ENCODE measurements at regions not wholly inside any gene's neighbourhood (a gene's known extent, or its start where the extent isn't known, plus 50 kb on each side); places are given as distances from the start of the nearest gene placed in this dataset.

GRCh38 chr2:155815851-155816250 lies 516.7 kb downstream of the NR4A2 start:
- DNase-seq (ENCODE audit: low read depth) = peak; percentile 39
- TF ChIP-seq CTCF (IDR thresholded peaks at IDR 0.05; ENCODE audit: control insufficient read depth, extremely low read depth, insufficient read depth) = peak; percentile 59
- no peak overlapping the region for H3K4me3 ChIP-seq (ENCODE audit: low read depth, low read length)

GRCh38 chr2:155815275-155815674 lies 517.2 kb downstream of the NR4A2 start:
- TF ChIP-seq CTCF (IDR thresholded peaks at IDR 0.05; ENCODE audit: control insufficient read depth, extremely low read depth, insufficient read depth) = no peak
- no peak for DNase-seq (ENCODE audit: low read depth)
- no peak overlapping the region for H3K4me3 ChIP-seq (ENCODE audit: low read depth, low read length)

DNA sequence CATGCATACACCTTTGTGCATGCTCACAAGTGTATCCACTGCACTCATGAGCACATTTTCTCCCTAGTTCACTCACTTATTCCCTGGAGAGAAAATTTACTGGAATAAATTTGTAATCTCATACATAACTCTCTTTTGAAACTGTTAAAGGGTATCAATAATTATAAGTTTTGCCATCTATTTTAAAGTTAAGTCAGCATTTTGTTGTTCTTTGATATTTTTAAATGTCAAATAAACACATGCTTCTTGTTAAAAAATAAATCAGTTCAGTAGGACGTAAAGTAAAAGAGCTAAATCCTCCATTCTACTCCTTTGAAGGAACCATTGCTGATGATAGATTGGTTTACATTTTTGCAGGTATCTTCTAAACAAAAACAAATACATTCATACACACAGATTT lies 522.1 kb downstream of the NR4A2 start:
- H3K4me3 ChIP-seq (ENCODE audit: low read depth, low read length) = no peak overlapping the region
- DNase-seq (ENCODE audit: low read depth) = no peak
- TF ChIP-seq CTCF (IDR thresholded peaks at IDR 0.05; ENCODE audit: control insufficient read depth, extremely low read depth, insufficient read depth) = no peak

DNA sequence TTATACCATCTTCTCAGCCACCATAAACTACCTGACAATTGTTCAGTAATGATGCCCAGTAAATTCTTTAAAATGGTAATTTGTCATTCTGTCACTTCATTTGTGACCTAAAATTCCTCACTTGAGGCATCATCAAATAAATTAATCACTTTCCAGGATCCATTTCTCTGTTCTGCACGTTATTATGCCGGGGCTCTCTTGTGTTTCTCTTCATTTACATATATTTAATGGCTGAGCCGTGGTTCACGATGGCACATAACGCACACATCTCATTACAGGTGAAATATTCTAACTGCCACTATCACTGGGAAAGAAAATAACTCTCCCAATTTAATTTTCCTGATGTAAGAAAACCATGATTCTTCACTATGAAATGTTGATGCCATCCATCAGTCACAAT lies 529.6 kb downstream of the NR4A2 start:
- no peak for DNase-seq (ENCODE audit: low read depth)
- H3K4me3 ChIP-seq (ENCODE audit: low read depth, low read length) = no peak overlapping the region
- TF ChIP-seq CTCF (IDR thresholded peaks at IDR 0.05; ENCODE audit: control insufficient read depth, extremely low read depth, insufficient read depth) = no peak

- no peak overlapping the region for H3K4me3 ChIP-seq (ENCODE audit: low read depth, low read length)
- no peak for DNase-seq (ENCODE audit: low read depth)
- no peak for TF ChIP-seq CTCF (IDR thresholded peaks at IDR 0.05; ENCODE audit: control insufficient read depth, extremely low read depth, insufficient read depth)
These were observed 539.9 kb downstream of the NR4A2 start for GRCh38 chr2:155792666-155793065.

DNA sequence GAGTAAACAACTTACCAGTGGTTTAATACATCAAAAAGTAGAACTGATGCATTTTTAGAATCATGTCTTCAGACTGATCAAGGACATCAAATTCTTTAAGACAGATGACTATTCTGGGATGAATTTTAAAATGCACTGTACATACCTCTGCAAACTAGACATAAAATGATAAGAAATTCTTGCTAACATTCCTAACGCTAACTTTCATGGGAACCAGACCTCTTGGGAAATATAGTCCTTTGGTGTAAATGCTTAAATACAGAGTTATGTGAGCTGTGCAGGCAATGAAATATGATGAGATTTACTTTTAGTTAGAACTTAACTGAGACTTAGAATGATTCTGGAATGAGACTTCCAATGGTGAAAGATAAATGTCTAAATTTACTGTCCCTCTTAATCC lies 562.0 kb downstream of the NR4A2 start:
- no peak overlapping the region for H3K4me3 ChIP-seq (ENCODE audit: low read depth, low read length)
- no peak for TF ChIP-seq CTCF (IDR thresholded peaks at IDR 0.05; ENCODE audit: control insufficient read depth, extremely low read depth, insufficient read depth)
- no peak for DNase-seq (ENCODE audit: low read depth)

DNA sequence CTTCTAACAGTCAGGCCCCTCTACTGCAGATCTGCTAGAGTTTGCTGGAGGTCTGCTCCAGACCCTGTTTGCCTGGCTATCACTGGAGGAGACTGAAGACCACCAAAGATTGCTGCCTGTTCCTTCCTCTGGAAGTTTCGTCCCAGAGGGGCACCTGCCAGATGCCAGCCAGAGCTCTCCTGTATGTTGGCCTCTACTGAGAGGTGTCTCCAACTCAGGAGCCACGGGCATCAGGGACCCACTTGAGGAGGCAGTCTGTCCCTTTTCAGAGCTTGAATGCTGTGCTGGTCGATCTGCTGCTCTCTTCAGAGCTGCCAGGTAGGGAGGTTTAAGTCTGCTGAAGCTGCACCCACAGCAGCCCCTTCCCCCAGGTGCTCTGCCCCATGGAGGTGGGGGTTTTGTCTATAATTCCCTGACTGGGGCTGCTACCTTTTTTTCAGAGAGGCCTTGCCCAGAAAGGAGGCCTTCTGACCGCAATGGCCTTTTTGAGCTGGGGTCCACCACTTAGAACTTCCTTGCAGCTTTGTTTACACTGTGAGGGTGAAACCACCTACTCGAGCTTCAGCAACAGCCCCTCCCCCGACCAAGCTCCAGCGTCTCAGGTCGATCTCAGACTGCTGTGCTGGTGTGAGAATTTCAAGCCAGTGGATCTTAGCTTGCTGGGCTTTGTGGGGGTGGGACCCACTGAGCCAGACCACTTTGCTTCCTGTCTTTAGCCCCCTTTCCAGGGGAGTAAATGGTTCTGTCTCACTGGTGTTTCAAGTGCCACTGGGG lies 566.0 kb downstream of the NR4A2 start:
- no peak overlapping the region for H3K4me3 ChIP-seq (ENCODE audit: low read depth, low read length)
- no peak for TF ChIP-seq CTCF (IDR thresholded peaks at IDR 0.05; ENCODE audit: control insufficient read depth, extremely low read depth, insufficient read depth)
- DNase-seq (ENCODE audit: low read depth) = no peak

Data from LNCaP clone FGC (cell line).